NCI-H1048 (cell line): ENCODE measurements at regions not wholly inside any gene's neighbourhood (a gene's known extent, or its start where the extent isn't known, plus 50 kb on each side); places are given as distances from the start of the nearest gene placed in this dataset.
"Not testable (repeated sequence)": the region's sequence is repeated elsewhere in the genome, so short reads cannot be mapped to it uniquely, and the experiment has no call there.

ENCODE experiments used
- DNase-seq: peaks from one replicate; lab custom pipeline; 2025; lab: John Stamatoyannopoulos, UW

DNA sequence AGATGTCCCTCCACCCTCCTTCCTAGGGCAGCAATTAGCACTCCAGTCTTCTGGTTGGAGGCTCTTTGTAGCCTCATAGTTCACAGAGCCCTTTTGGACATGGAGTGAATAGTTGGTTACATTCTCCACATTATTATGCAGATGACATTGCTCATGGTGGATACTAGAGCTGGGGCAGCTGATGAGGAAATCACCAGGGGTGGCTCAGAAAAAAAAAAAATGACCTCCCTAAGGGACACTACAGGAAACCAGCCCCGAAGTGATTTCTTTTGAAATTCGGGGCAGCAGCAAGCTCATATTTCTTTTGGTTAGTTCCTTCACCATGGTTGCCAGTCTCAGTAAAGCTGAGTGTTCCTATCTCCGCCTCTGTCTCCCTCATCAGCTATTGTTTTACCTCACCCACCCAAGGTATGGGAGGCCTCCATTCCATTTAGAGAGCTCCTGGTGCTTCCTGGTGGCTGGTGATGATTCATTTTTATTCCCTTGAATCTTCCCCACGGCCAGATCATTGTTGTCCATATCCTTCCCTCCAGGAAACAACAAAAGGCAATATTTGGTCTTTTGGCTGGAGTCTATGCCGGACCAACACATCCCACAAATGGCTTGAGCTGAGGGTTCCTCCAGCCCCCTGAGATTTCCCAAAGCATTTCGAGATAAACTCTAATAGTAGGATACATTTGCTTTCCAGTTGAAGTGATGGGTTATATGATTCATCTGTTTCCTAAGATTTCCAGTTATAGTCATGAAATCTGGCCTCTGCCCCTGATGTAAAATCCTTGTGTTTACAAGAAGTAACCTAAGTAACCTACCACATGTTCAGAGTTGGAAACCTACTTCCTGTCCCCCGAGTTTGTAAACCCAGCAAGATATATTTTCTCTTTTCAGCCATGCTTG lies 56.2 kb upstream of the NID2 start:
- no peak for DNase-seq

GRCh38 chr14:52122163-52122562 lies 53.3 kb upstream of the NID2 start:
- DNase-seq: not testable (repeated sequence)

DNA sequence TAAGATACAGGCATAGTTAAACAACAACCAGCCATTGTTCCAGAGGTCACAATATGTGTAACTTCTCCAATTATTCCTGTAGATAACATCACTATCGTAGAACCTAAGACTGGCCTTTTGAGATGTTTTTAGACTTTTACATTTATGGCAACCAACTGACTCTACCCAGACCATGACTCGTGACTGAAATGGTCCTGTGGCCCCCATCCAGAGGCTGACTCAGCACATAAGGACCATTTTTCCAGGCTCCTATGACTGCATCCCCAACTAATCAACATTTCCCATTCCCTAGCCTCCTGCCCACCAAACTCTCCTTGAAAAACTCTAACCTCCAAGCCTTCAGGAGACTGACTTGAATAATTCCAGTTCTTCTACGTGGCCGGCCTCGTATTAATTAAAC lies 52.6 kb upstream of the NID2 start:
- no peak for DNase-seq

GRCh38 chr14:52119030-52119429 lies 50.2 kb upstream of the NID2 start:
- DNase-seq: no peak
